Gastroesophageal sphincter (tissue), 4 donors: ENCODE measurements at regions not wholly inside any gene's neighbourhood (a gene's known extent, or its start where the extent isn't known, plus 50 kb on each side); places are given as distances from the start of the nearest gene placed in this dataset.
A peak's percentile ranks its signal among the peaks of the same experiment; 100 is the strongest.

Source experiments
- ATAC-seq: fragments of 150-250 bp; one replicate; pipeline ENCODE4 v1.9.1; 2016; ENCODE audit warnings: mild to moderate bottlenecking, moderate library complexity
- H3K27ac ChIP-seq, 4 donors: fragments of 200-600 bp; sonication (generic) in 3 of 4; 1 replicate in 3 of 4; 2 replicates in 1 of 4; pipeline ENCODE4 v1.5.1; 2016 to 2019
- H3K27me3 ChIP-seq: fragments of 200-600 bp; sonication (generic); one replicate; pipeline ENCODE4 v1.5.1; 2019
- H3K36me3 ChIP-seq, 2 donors: fragments of 200-600 bp; sonication (generic); one replicate each; pipeline ENCODE4 v1.5.1; 2019; ENCODE audit warnings: control low read depth in 1 of 2
- H3K4me1 ChIP-seq, 3 donors: fragments of 200-600 bp; sonication (generic); 1 replicate in 2 of 3; 2 replicates in 1 of 3; pipeline ENCODE4 v1.5.1; 2016 to 2019; ENCODE audit warnings: control low read depth in 2 of 3
- H3K4me3 ChIP-seq, 2 donors: fragments of 200-600 bp; sonication (generic); one replicate each; pipeline ENCODE4 v1.5.1; 2019; ENCODE audit warnings: mild to moderate bottlenecking in 1 of 2, moderate library complexity in 1 of 2
- H3K9me3 ChIP-seq, 3 donors: fragments of 200-600 bp; sonication (generic); one replicate each; pipeline ENCODE4 v1.5.1; 2017 to 2019; ENCODE audit warnings: control low read depth in 2 of 3
- EP300 ChIP-seq: sonication (generic); formaldehyde crosslinking; IDR thresholded peaks from one replicate; pipeline ENCODE4 v1.6.1; 2017; ENCODE audit warnings: antibody characterized with exemption, mild to moderate bottlenecking
- POLR2A ChIP-seq, 2 donors: fragments of 450-650 bp; IDR thresholded peaks; one replicate each; pipeline ENCODE4 v1.6.1; 2017; ENCODE audit warnings: antibody characterized with exemption in 2 of 2, mild to moderate bottlenecking in 2 of 2, moderate library complexity in 1 of 2
- POLR2AphosphoS5 ChIP-seq: sonication (generic); formaldehyde crosslinking; IDR thresholded peaks from one replicate; pipeline ENCODE4 v1.6.1; 2017; ENCODE audit warnings: antibody characterized with exemption
- WGBS, 2 donors: methylation state at CpG; one replicate each; pipeline ENCODE4 v1.1.5; 2018; ENCODE audit warnings: low coverage in 1 of 2; 5-methylcytosine and 5-hydroxymethylcytosine counted together
- TF ChIP-seq, protein P1 (sequence below), 4 experiments: fragments of 200-600 bp in 2 of 4; fragments of 450-650 bp in 2 of 4; sonication (generic) in 1 of 4; IDR thresholded peaks; one replicate each; pipeline ENCODE4 v1.5.1; 2017 to 2019; ENCODE audit warnings: antibody characterized with exemption in 4 of 4, mild to moderate bottlenecking in 2 of 4, moderate library complexity in 2 of 4

DNA sequence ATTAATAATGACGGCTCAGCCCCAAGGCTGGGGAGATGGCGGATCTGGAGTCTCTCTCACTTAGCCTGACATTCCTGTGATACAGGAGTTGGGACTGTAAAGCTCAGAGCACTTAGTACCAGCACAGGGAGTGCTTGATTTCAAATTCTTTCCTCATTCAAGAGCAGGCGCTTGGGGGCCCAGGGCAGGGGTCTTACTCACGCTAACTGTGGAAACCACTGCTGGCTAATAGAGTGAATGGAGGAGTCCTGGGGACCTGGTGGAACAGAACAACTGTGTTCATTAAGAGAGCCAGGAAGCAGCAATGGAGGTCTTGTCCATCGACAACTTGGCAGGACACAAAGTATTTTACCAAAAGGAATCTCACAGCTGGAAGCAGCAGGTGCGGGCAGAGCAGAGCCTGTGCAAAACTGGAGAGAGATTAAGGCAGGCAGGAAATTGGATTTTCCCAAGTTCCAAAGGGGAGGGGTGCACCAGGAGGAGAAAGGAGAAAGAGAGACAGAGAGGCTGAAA is 358.9 kb downstream of the TNS1 start:
- H3K27ac ChIP-seq = peak overlapping the region in 2 of 4 donors; percentile 44 to 60
- peak; percentile 39 for ATAC-seq

DNA sequence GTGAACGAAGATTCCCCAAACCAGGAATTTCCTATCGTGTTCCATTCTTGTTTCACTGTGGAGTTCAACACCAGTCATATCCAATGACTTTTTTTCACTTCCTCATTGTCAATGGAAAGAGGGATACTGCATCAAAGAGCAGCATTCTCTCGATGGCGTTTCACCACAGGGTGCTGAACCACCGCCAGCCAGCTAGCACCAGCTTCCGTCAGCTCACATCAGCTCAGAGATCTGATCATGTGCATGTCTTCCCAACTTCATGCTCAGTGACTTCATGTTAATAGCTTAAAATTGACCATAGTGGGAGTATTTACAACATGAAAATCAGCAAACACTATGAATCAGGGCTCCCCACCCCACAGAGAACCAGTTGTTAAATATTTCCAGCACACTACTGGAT is 359.9 kb downstream of the TNS1 start:
- WGBS, 2 donors = 81 to 89% methylated on average over 2 to 6 of the region's 6 CpGs
- peak overlapping the region in 3 of 4 donors; percentile 6 to 63 (median 61) for H3K27ac ChIP-seq
- no peak overlapping the region for H3K4me3 ChIP-seq
- H3K27me3 ChIP-seq = no peaks in the 10 kb centered on the region
- H3K36me3 ChIP-seq = no peaks in the 10 kb centered on the region
- H3K4me1 ChIP-seq = peaks cover 0 to 42% (median 0%) of the 10 kb centered on the region in 3 donors
- no peak for ATAC-seq
- TF ChIP-seq POLR2A (IDR thresholded peaks at IDR 0.05) = no peak
- TF ChIP-seq POLR2AphosphoS5 = no peak
- TF ChIP-seq, protein P1, sequence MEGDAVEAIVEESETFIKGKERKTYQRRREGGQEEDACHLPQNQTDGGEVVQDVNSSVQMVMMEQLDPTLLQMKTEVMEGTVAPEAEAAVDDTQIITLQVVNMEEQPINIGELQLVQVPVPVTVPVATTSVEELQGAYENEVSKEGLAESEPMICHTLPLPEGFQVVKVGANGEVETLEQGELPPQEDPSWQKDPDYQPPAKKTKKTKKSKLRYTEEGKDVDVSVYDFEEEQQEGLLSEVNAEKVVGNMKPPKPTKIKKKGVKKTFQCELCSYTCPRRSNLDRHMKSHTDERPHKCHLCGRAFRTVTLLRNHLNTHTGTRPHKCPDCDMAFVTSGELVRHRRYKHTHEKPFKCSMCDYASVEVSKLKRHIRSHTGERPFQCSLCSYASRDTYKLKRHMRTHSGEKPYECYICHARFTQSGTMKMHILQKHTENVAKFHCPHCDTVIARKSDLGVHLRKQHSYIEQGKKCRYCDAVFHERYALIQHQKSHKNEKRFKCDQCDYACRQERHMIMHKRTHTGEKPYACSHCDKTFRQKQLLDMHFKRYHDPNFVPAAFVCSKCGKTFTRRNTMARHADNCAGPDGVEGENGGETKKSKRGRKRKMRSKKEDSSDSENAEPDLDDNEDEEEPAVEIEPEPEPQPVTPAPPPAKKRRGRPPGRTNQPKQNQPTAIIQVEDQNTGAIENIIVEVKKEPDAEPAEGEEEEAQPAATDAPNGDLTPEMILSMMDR (IDR thresholded peaks at IDR 0.05) = no peak
- no peak for TF ChIP-seq EP300
- H3K9me3 ChIP-seq = no peaks in the 10 kb centered on the region

More for the DNA sequence above, 358.9 kb downstream of the TNS1 start:
- H3K36me3 ChIP-seq = no peaks in the 10 kb centered on the region
- H3K4me1 ChIP-seq = peaks cover 0 to 35% (median 0%) of the 10 kb centered on the region in 3 donors
- no peaks in the 10 kb centered on the region for H3K27me3 ChIP-seq
- H3K4me3 ChIP-seq = no peak overlapping the region
- 54 to 81% methylated on average over 3 of the region's 6 CpGs for WGBS, 2 donors
- no peak for TF ChIP-seq POLR2A (IDR thresholded peaks at IDR 0.05)
- no peaks in the 10 kb centered on the region for H3K9me3 ChIP-seq

DNA sequence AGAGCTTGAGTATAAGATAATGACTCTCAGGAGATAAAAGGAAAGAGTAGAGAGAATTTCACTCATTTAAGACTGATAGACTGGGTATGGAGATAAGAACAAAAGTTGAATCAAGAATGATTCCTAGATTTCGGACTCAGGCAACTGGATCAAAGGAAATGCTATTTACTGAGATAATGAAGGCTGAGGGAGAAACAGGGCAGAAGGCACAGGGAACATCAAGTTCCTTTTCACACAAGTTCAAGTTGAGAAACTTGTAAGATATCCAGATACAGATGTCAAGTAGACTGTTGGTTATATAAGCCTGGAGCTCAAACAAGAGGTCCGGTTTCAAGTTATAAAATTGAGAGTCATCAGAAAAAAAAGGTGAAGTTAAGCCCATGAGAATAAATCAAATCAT is 360.8 kb downstream of the TNS1 start:
- WGBS, 2 donors = 61 to 67% methylated on average over 2 of the region's 2 CpGs
- peak overlapping the region; percentile 29 to 65 (median 62) for H3K27ac ChIP-seq

DNA sequence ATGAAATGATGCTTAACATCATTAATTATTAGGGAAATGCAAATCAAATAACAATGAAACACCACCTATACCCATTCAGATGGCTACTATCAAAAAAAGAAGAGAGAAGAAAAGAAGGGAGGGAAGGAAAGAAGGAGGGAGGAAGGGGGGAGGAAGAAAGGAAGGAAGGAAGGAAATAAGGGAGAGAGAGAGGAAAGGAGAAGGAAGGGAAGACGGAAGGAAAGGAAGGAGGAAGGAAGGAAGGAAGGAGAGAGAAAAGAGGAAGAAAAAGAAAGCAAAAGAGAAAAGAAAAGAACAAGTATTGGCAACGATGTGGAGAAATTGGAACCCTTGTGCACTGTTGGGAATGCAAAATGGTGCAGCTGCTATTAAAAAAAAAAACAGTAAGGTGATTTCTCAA is 363.3 kb downstream of the TNS1 start:
- no peaks in the 10 kb centered on the region for H3K36me3 ChIP-seq
- no peak for ATAC-seq
- H3K27ac ChIP-seq = no peak overlapping the region
- TF ChIP-seq EP300 (no peak), POLR2AphosphoS5 (no peak), POLR2A (IDR thresholded peaks at IDR 0.05) (no peak)
- TF ChIP-seq, protein P1 (IDR thresholded peaks at IDR 0.05) = no peak
- no peaks in the 10 kb centered on the region for H3K9me3 ChIP-seq
- WGBS, 2 donors = 74 to 75% methylated on average over 2 of the region's 2 CpGs
- H3K4me1 ChIP-seq = peaks cover 0 to 38% (median 0%) of the 10 kb centered on the region in 3 donors
- H3K4me3 ChIP-seq = no peak overlapping the region
- H3K27me3 ChIP-seq = no peaks in the 10 kb centered on the region

More for the DNA sequence above, 360.8 kb downstream of the TNS1 start:
- Histone ChIP-seq H3K27me3 (no peaks in the 10 kb centered on the region), H3K36me3 (no peaks in the 10 kb centered on the region), H3K4me3 (no peak overlapping the region), H3K9me3 (no peaks in the 10 kb centered on the region), H3K4me1 (peaks cover 0 to 43% (median 0%) of the 10 kb centered on the region in 3 donors)
- TF ChIP-seq POLR2A (IDR thresholded peaks at IDR 0.05) (no peak), POLR2AphosphoS5 (peak; percentile 66)
- peak; percentile 64 for ATAC-seq

DNA sequence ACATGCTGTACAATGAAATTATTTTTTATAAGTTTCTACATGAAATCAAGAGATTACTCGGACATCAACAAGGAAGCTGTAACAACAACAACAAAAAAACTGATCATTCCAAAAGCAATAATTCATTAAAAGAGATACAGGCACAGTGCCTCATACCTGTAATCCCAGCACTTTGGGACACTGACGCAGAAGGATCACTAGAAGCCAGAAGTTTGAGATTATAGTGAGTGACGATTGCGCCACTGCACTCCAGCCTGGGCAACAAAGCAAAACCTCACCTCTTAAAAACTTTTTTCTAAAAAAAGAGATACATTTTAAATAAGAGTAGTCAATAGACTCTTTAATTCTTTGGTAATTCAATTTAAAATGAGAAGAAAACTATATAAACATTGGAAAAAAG is 364.3 kb downstream of the TNS1 start:
- Histone ChIP-seq H3K4me1 (peaks cover 0 to 38% (median 0%) of the 10 kb centered on the region in 3 donors), H3K27ac (no peak overlapping the region), H3K4me3 (no peak overlapping the region), H3K27me3 (no peaks in the 10 kb centered on the region), H3K9me3 (no peaks in the 10 kb centered on the region), H3K36me3 (no peaks in the 10 kb centered on the region)
- WGBS, 2 donors = 87 to 94% methylated on average over 3 to 4 of the region's 4 CpGs
- TF ChIP-seq, protein P1 (IDR thresholded peaks at IDR 0.05) = no peak
- TF ChIP-seq EP300 = no peak
- TF ChIP-seq POLR2A (IDR thresholded peaks at IDR 0.05) = no peak
- TF ChIP-seq POLR2AphosphoS5 = no peak
- no peak for ATAC-seq

DNA sequence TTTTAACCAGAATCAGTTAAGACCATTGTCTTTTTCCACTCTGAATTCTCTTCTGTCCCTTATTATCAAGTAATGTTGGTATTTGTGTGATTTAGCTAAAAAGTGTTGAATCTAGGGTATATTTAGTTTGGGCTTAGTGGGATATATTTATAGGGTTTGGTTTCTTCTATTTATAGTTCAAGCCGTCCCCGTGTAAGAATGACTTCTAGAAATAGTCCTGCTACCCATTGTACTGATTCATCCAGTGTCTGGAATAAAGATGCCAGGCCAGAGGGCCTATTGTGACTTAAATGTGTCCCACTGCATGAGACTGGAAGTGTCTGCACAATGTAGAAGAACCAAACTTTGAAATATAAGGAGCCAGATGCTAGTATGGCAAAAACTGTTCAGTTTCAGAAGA is 364.8 kb downstream of the TNS1 start:
- Histone ChIP-seq H3K27me3 (no peaks in the 10 kb centered on the region), H3K4me1 (peaks cover 0 to 42% (median 0%) of the 10 kb centered on the region in 3 donors), H3K27ac (no peak overlapping the region), H3K36me3 (no peaks in the 10 kb centered on the region), H3K4me3 (no peak overlapping the region), H3K9me3 (no peaks in the 10 kb centered on the region)
- no peak for TF ChIP-seq POLR2A (IDR thresholded peaks at IDR 0.05)
- TF ChIP-seq, protein P1 (IDR thresholded peaks at IDR 0.05) = no peak
- TF ChIP-seq EP300 = no peak
- TF ChIP-seq POLR2AphosphoS5 = no peak
- 0 to 28% methylated on average over 2 of the region's 2 CpGs for WGBS, 2 donors
- no peak for ATAC-seq
